ENCODE measurements at regions not wholly inside any gene's neighbourhood (a gene's known extent, or its start where the extent isn't known, plus 50 kb on each side); places are given as distances from the start of the nearest gene placed in this dataset.

DNA sequence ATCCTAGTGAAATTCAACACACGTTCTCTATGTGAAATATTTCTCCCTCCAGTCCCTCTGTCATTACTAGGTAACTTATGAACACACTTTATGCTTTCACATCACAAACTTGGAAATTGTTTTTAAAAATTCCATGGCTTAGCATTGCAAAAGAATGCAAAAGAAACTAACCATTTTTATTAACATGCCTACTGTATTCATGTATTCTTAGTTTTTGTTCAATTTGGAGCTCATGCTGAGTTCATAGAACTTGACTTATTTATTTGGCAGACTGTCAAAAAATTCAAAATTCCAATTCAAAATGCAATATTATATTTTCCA is 155.0 kb upstream of the SEMA3C start:
- TF ChIP-seq, protein P1, sequence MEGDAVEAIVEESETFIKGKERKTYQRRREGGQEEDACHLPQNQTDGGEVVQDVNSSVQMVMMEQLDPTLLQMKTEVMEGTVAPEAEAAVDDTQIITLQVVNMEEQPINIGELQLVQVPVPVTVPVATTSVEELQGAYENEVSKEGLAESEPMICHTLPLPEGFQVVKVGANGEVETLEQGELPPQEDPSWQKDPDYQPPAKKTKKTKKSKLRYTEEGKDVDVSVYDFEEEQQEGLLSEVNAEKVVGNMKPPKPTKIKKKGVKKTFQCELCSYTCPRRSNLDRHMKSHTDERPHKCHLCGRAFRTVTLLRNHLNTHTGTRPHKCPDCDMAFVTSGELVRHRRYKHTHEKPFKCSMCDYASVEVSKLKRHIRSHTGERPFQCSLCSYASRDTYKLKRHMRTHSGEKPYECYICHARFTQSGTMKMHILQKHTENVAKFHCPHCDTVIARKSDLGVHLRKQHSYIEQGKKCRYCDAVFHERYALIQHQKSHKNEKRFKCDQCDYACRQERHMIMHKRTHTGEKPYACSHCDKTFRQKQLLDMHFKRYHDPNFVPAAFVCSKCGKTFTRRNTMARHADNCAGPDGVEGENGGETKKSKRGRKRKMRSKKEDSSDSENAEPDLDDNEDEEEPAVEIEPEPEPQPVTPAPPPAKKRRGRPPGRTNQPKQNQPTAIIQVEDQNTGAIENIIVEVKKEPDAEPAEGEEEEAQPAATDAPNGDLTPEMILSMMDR (IDR thresholded peaks at IDR 0.05; ENCODE audit: extremely low read depth in 1 of 2, insufficient read depth in 1 of 2, low read depth in 1 of 2, low read length in 2 of 2) = no peak
- TF ChIP-seq POLR2A (IDR thresholded peaks at IDR 0.05; ENCODE audit: low read depth, low read length) (no peak), MYC (IDR thresholded peaks at IDR 0.05; ENCODE audit: low read depth, low read length) (no peak)
- TF ChIP-seq, protein P2, sequence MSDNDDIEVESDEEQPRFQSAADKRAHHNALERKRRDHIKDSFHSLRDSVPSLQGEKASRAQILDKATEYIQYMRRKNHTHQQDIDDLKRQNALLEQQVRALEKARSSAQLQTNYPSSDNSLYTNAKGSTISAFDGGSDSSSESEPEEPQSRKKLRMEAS (IDR thresholded peaks at IDR 0.05; ENCODE audit: insufficient read depth, insufficient read length) = no peak
